ENCODE measurements at regions not wholly inside any gene's neighbourhood (a gene's known extent, or its start where the extent isn't known, plus 50 kb on each side); places are given as distances from the start of the nearest gene placed in this dataset.

DNA sequence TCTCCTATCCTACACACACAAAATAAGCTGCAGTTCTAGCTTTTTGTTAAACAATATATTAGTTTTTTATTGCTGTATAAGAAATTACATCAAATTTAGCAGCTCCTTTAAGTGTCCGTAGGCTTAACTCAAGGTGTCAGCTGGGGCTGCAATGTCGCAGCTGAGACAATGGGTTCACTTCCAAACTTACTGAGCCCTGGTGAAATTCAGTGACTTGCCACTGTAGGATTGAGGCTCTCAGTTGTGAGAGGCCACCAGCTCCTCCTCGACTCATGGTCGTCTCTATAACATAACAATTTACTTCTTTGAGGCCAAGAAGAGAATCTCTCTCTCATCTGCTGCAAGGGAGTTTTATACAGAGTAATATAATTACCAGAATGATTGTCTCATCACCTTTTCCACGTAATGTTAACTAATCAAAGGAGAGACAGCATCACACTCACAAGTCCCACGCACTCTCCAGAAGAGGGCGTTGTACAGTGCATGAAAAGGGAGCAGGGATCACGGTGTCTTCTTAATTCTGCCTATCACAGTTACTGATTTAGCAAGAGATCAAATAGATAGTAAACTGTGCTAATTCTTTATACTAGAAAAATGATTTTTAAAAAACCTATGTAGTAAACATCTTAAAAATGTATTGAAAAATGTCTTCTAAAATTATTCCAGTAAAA, 735.6 kb upstream of the GBE1 start:
- H4K8ac ChIP-seq (ENCODE audit: low read depth, low read length), result no peak overlapping the region
- no peak overlapping the region for H3K27ac ChIP-seq (ENCODE audit: low read depth, low read length)
- no peak overlapping the region for H3K23ac ChIP-seq (ENCODE audit: low read length)
- H3K18ac ChIP-seq (ENCODE audit: low read length), result no peak overlapping the region
- no peaks in the 10 kb centered on the region for H3K79me2 ChIP-seq (ENCODE audit: control insufficient read depth, insufficient read depth, low read length)
- H3K4me1 ChIP-seq (ENCODE audit: control insufficient read depth, low read depth, low read length), result no peaks in the 10 kb centered on the region
- no peaks in the 10 kb centered on the region for H3K79me1 ChIP-seq (ENCODE audit: low read length)
- no peaks in the 10 kb centered on the region for H3K36me3 ChIP-seq (ENCODE audit: control insufficient read depth, insufficient read depth, low read length)
- no peak overlapping the region for H4K5ac ChIP-seq (ENCODE audit: low read length)
- no peak overlapping the region for H3K4ac ChIP-seq (ENCODE audit: low read depth, low read length)
- no peaks in the 10 kb centered on the region for H3K27me3 ChIP-seq (ENCODE audit: insufficient read depth, low read length, poor library complexity)
- no peak overlapping the region for H2BK15ac ChIP-seq (replicated peaks; ENCODE audit: low read depth)
- H3K56ac ChIP-seq (ENCODE audit: low read length), result no peak overlapping the region
- no peak overlapping the region for H3K9ac ChIP-seq (ENCODE audit: low read length)
- no peak overlapping the region for H3K4me3 ChIP-seq (ENCODE audit: low read length)
- WGBS (ENCODE audit: extremely low coverage, insufficient coverage, low lambda C conversion rate), result no CpG with 5 or more reads among the region's 8 CpGs
- peak; percentile 68 for DNase-seq
- no peak overlapping the region for H2BK120ac ChIP-seq (ENCODE audit: low read depth, low read length)
- no peak overlapping the region for H2BK5ac ChIP-seq (ENCODE audit: low read length)
- no peak overlapping the region for H3K4me2 ChIP-seq (ENCODE audit: low read length)
- H2AK5ac ChIP-seq (ENCODE audit: low read length), result no peak overlapping the region

DNA sequence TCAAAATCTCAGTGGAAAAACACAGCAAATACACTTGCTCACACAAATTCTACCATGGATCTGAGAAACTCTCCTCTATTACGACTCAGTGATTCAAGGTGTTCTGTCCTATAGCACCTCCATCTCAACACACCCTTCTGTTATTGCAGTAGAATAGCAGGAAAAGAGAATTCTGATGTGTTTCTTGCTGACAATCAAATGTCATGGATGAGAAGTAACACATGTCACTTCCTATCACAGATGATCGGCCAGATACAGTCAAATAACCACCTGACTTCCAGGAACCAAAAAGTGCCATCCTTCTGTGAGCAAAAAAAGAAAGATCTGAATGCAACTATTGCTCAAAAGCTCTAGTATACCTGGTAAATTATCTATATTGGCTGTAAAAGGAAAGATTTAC, 734.2 kb upstream of the GBE1 start:
- H3K56ac ChIP-seq (ENCODE audit: low read length), result no peak overlapping the region
- no peak overlapping the region for H2BK120ac ChIP-seq (ENCODE audit: low read depth, low read length)
- no peak overlapping the region for H3K4me2 ChIP-seq (ENCODE audit: low read length)
- H3K23ac ChIP-seq (ENCODE audit: low read length), result no peak overlapping the region
- H3K18ac ChIP-seq (ENCODE audit: low read length), result no peak overlapping the region
- DNase-seq, result no peak
- H4K8ac ChIP-seq (ENCODE audit: low read depth, low read length), result no peak overlapping the region
- no peaks in the 10 kb centered on the region for H3K36me3 ChIP-seq (ENCODE audit: control insufficient read depth, insufficient read depth, low read length)
- no peak overlapping the region for H3K4me3 ChIP-seq (ENCODE audit: low read length)
- H3K4me1 ChIP-seq (ENCODE audit: control insufficient read depth, low read depth, low read length), result no peaks in the 10 kb centered on the region
- no CpG with 5 or more reads among the region's 2 CpGs for WGBS (ENCODE audit: extremely low coverage, insufficient coverage, low lambda C conversion rate)
- H3K27me3 ChIP-seq (ENCODE audit: insufficient read depth, low read length, poor library complexity), result no peaks in the 10 kb centered on the region
- no peak overlapping the region for H2BK15ac ChIP-seq (replicated peaks; ENCODE audit: low read depth)
- H4K5ac ChIP-seq (ENCODE audit: low read length), result no peak overlapping the region
- H2BK5ac ChIP-seq (ENCODE audit: low read length), result no peak overlapping the region
- H2AK5ac ChIP-seq (ENCODE audit: low read length), result no peak overlapping the region
- no peaks in the 10 kb centered on the region for H3K79me1 ChIP-seq (ENCODE audit: low read length)
- H3K79me2 ChIP-seq (ENCODE audit: control insufficient read depth, insufficient read depth, low read length), result no peaks in the 10 kb centered on the region
- H3K27ac ChIP-seq (ENCODE audit: low read depth, low read length), result no peak overlapping the region
- H3K9ac ChIP-seq (ENCODE audit: low read length), result no peak overlapping the region
- no peak overlapping the region for H3K4ac ChIP-seq (ENCODE audit: low read depth, low read length)

- Histone ChIP-seq H3K4me3 (ENCODE audit: low read length) (no peak overlapping the region), H4K8ac (ENCODE audit: low read depth, low read length) (no peak overlapping the region), H3K27ac (ENCODE audit: low read depth, low read length) (no peak overlapping the region), H3K79me1 (ENCODE audit: low read length) (no peaks in the 10 kb centered on the region), H3K56ac (ENCODE audit: low read length) (no peak overlapping the region), H3K4me2 (ENCODE audit: low read length) (no peak overlapping the region), H3K79me2 (ENCODE audit: control insufficient read depth, insufficient read depth, low read length) (no peaks in the 10 kb centered on the region), H3K4me1 (ENCODE audit: control insufficient read depth, low read depth, low read length) (no peaks in the 10 kb centered on the region), H2BK120ac (ENCODE audit: low read depth, low read length) (no peak overlapping the region), H4K5ac (ENCODE audit: low read length) (no peak overlapping the region), H3K18ac (ENCODE audit: low read length) (no peak overlapping the region), H2AK5ac (ENCODE audit: low read length) (no peak overlapping the region), H3K9ac (ENCODE audit: low read length) (no peak overlapping the region), H3K27me3 (ENCODE audit: insufficient read depth, low read length, poor library complexity) (no peaks in the 10 kb centered on the region), H3K23ac (ENCODE audit: low read length) (no peak overlapping the region), H2BK15ac (replicated peaks; ENCODE audit: low read depth) (no peak overlapping the region), H3K36me3 (ENCODE audit: control insufficient read depth, insufficient read depth, low read length) (no peaks in the 10 kb centered on the region), H3K4ac (ENCODE audit: low read depth, low read length) (no peak overlapping the region), H2BK5ac (ENCODE audit: low read length) (no peak overlapping the region)
- no CpG with 5 or more reads among the region's 1 CpG for WGBS (ENCODE audit: extremely low coverage, insufficient coverage, low lambda C conversion rate)
- DNase-seq, result no peak
These were observed 733.6 kb upstream of the GBE1 start for GRCh38 chr3:82494977-82495489.

DNA sequence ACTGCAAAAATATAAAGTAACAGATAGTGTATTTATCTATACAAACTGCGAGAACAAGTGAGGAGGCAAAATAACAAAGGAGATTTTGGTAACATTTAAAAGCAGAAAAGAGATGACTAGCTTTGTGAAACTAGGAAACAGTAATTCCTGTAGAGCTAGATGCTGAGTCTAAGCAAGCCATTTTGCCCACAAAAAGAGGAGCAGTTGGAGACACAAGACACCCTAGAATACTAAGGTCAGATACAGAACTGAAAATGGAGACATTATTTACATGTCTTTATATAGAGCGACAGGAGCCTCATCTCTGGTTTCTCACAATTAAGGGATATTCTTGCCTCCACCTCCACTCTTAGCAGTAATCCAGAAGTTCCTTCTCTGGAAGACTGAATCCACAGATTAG, 732.4 kb upstream of the GBE1 start:
- Histone ChIP-seq H3K18ac (ENCODE audit: low read length) (no peak overlapping the region), H2BK15ac (replicated peaks; ENCODE audit: low read depth) (no peak overlapping the region), H3K79me1 (ENCODE audit: low read length) (no peaks in the 10 kb centered on the region), H3K23ac (ENCODE audit: low read length) (no peak overlapping the region), H2BK120ac (ENCODE audit: low read depth, low read length) (no peak overlapping the region), H3K4me2 (ENCODE audit: low read length) (no peak overlapping the region), H2BK5ac (ENCODE audit: low read length) (no peak overlapping the region), H3K4ac (ENCODE audit: low read depth, low read length) (no peak overlapping the region), H3K4me3 (ENCODE audit: low read length) (no peak overlapping the region), H3K9ac (ENCODE audit: low read length) (no peak overlapping the region), H3K56ac (ENCODE audit: low read length) (no peak overlapping the region), H3K27me3 (ENCODE audit: insufficient read depth, low read length, poor library complexity) (no peaks in the 10 kb centered on the region), H4K5ac (ENCODE audit: low read length) (no peak overlapping the region), H3K36me3 (ENCODE audit: control insufficient read depth, insufficient read depth, low read length) (no peaks in the 10 kb centered on the region), H2AK5ac (ENCODE audit: low read length) (no peak overlapping the region), H3K4me1 (ENCODE audit: control insufficient read depth, low read depth, low read length) (no peaks in the 10 kb centered on the region), H3K79me2 (ENCODE audit: control insufficient read depth, insufficient read depth, low read length) (no peaks in the 10 kb centered on the region), H4K8ac (ENCODE audit: low read depth, low read length) (no peak overlapping the region), H3K27ac (ENCODE audit: low read depth, low read length) (no peak overlapping the region)
- DNase-seq, result no peak
- WGBS (ENCODE audit: extremely low coverage, insufficient coverage, low lambda C conversion rate), result no CpG with 5 or more reads among the region's 2 CpGs

DNA sequence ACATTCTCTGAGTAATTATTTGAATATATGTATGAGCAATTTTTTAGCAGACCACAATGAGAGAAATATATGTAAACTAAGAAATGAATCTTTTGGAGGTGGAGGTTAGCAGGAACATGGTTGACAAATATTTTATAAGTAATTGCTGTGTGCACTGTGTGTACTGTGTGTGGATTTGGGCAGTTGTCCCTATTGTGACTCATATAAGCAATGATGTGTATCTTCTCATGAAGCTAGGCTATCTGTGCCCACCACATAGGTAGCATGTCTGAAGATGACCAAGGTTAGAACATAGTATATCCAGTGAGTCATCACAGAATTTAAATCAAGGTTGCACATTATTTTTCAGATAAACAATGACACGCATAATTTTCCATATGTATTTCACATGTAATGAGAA, 713.9 kb upstream of the GBE1 start:
- DNase-seq, result no peak

DNA sequence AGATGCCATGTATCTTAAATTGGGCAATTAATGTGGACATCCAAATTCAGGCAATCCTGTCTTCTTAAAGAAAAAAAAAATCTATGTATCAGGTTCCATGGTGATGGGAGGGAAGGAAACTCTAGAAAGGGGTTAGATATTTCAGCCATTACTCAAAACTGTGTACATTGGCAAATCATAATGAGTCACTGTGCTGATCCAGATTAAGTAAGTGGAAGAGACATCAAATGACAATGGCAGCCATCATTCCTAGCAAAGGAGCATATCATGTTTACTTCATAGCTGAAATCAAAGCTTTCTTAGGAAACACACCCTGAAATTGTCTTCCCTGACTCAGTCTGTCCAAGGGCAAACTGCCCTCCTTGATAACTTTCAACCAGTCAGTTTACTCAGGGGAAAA, 713.3 kb upstream of the GBE1 start:
- Histone ChIP-seq H2AK5ac (ENCODE audit: low read length) (no peak overlapping the region), H4K8ac (ENCODE audit: low read depth, low read length) (no peak overlapping the region), H3K4ac (ENCODE audit: low read depth, low read length) (no peak overlapping the region), H3K27ac (ENCODE audit: low read depth, low read length) (no peak overlapping the region), H2BK5ac (ENCODE audit: low read length) (no peak overlapping the region), H3K23ac (ENCODE audit: low read length) (no peak overlapping the region), H3K27me3 (ENCODE audit: insufficient read depth, low read length, poor library complexity) (no peaks in the 10 kb centered on the region), H4K5ac (ENCODE audit: low read length) (no peak overlapping the region), H3K56ac (ENCODE audit: low read length) (no peak overlapping the region), H3K9ac (ENCODE audit: low read length) (no peak overlapping the region), H3K79me1 (ENCODE audit: low read length) (no peaks in the 10 kb centered on the region), H3K36me3 (ENCODE audit: control insufficient read depth, insufficient read depth, low read length) (no peaks in the 10 kb centered on the region), H2BK120ac (ENCODE audit: low read depth, low read length) (no peak overlapping the region), H3K4me2 (ENCODE audit: low read length) (no peak overlapping the region), H3K18ac (ENCODE audit: low read length) (no peak overlapping the region), H3K4me1 (ENCODE audit: control insufficient read depth, low read depth, low read length) (no peaks in the 10 kb centered on the region), H3K79me2 (ENCODE audit: control insufficient read depth, insufficient read depth, low read length) (no peaks in the 10 kb centered on the region), H2BK15ac (replicated peaks; ENCODE audit: low read depth) (no peak overlapping the region), H3K4me3 (ENCODE audit: low read length) (no peak overlapping the region)
- no peak for DNase-seq

More for the DNA sequence above, 713.9 kb upstream of the GBE1 start:
- H3K27ac ChIP-seq (ENCODE audit: low read depth, low read length), result no peak overlapping the region
- H3K79me1 ChIP-seq (ENCODE audit: low read length), result no peaks in the 10 kb centered on the region
- H4K5ac ChIP-seq (ENCODE audit: low read length), result no peak overlapping the region
- no peak overlapping the region for H3K4ac ChIP-seq (ENCODE audit: low read depth, low read length)
- no peaks in the 10 kb centered on the region for H3K79me2 ChIP-seq (ENCODE audit: control insufficient read depth, insufficient read depth, low read length)
- H2BK5ac ChIP-seq (ENCODE audit: low read length), result no peak overlapping the region
- no peak overlapping the region for H2BK120ac ChIP-seq (ENCODE audit: low read depth, low read length)
- no peaks in the 10 kb centered on the region for H3K36me3 ChIP-seq (ENCODE audit: control insufficient read depth, insufficient read depth, low read length)
- H3K4me2 ChIP-seq (ENCODE audit: low read length), result no peak overlapping the region
- H3K4me3 ChIP-seq (ENCODE audit: low read length), result no peak overlapping the region
- H2AK5ac ChIP-seq (ENCODE audit: low read length), result no peak overlapping the region
- H3K23ac ChIP-seq (ENCODE audit: low read length), result no peak overlapping the region
- H3K56ac ChIP-seq (ENCODE audit: low read length), result no peak overlapping the region
- no peaks in the 10 kb centered on the region for H3K4me1 ChIP-seq (ENCODE audit: control insufficient read depth, low read depth, low read length)
- no peak overlapping the region for H3K18ac ChIP-seq (ENCODE audit: low read length)
- no CpG with 5 or more reads among the region's 1 CpG for WGBS (ENCODE audit: extremely low coverage, insufficient coverage, low lambda C conversion rate)
- H4K8ac ChIP-seq (ENCODE audit: low read depth, low read length), result no peak overlapping the region
- no peak overlapping the region for H2BK15ac ChIP-seq (replicated peaks; ENCODE audit: low read depth)
- no peaks in the 10 kb centered on the region for H3K27me3 ChIP-seq (ENCODE audit: insufficient read depth, low read length, poor library complexity)
- no peak overlapping the region for H3K9ac ChIP-seq (ENCODE audit: low read length)
